HEK293 (cell line): ENCODE measurements at regions not wholly inside any gene's neighbourhood (a gene's known extent, or its start where the extent isn't known, plus 50 kb on each side); places are given as distances from the start of the nearest gene placed in this dataset.

Experiments
- CTCF ChIA-PET: fragments of 350-600 bp; formaldehyde crosslinking; extraction: SDS; loops from one replicate; lab custom pipeline; 2021; ENCODE audit warnings: antibody characterized with exemption; lab: Yijun Ruan, JAX
- POLR2A ChIA-PET: fragments of 300-600 bp; formaldehyde crosslinking; extraction: SDS; loops from one replicate; lab custom pipeline; 2020; ENCODE audit warnings: antibody characterized with exemption, inconsistent platforms; lab: Yijun Ruan, JAX
- H3K27ac ChIP-seq: fragments of 200-500 bp; sonication (Bioruptor generic); 2 replicates; pipeline ENCODE4 v1.5.1; 2014; ENCODE audit warnings: low read depth, low read length, control low read depth, inconsistent platforms; ENCODE audit errors: extremely low read depth
- H3K36me3 ChIP-seq, 2 experiments: fragments of 200-500 bp in 1 of 2; sonication (Bioruptor generic) in 1 of 2; 1 replicate in 1 of 2; 2 replicates in 1 of 2; pipeline ENCODE4 v1.5.1; 2014 to 2017; ENCODE audit warnings: inconsistent platforms in 2 of 2, low read length in 2 of 2; ENCODE audit not compliant: control insufficient read depth in 2 of 2, insufficient read depth in 1 of 2
- H3K4me1 ChIP-seq: fragments of 200-500 bp; sonication (Bioruptor generic); 2 replicates; pipeline ENCODE4 v1.5.1; 2014; ENCODE audit warnings: mild to moderate bottlenecking, low read length, inconsistent platforms; ENCODE audit not compliant: control insufficient read depth, insufficient read depth
- H3K4me3 ChIP-seq: 2 replicates; pipeline ENCODE4 v1.5.1; 2011; ENCODE audit warnings: low read depth, mild to moderate bottlenecking, control low read depth, low read length, moderate library complexity
- H3K9me3 ChIP-seq: fragments of 200-500 bp; sonication (Bioruptor generic); 2 replicates; pipeline ENCODE4 v1.5.1; 2014; ENCODE audit warnings: low read depth, low read length, inconsistent platforms; ENCODE audit not compliant: control insufficient read depth, insufficient read depth
- SALL2 ChIP-seq: fragments of 450-650 bp; formaldehyde crosslinking; IDR thresholded peaks from 2 replicates; pipeline ENCODE4 v1.5.0; 2017; ENCODE audit warnings: missing biosample characterization, mild to moderate bottlenecking, missing genetic modification characterization, borderline replicate concordance
- SP3 ChIP-seq: fragments of 450-650 bp; formaldehyde crosslinking; IDR thresholded peaks from 2 replicates; pipeline ENCODE4 v1.5.1; 2016; ENCODE audit warnings: missing biosample characterization, missing genetic modification characterization
- ZBTB48 ChIP-seq: fragments of 450-650 bp; formaldehyde crosslinking; IDR thresholded peaks from 2 replicates; pipeline ENCODE4 v1.5.1; 2016; ENCODE audit warnings: missing biosample characterization, missing genetic modification characterization
- ZFP37 ChIP-seq: fragments of 450-650 bp; formaldehyde crosslinking; IDR thresholded peaks from 2 replicates; pipeline ENCODE4 v1.5.1; 2016; ENCODE audit warnings: missing biosample characterization, missing genetic modification characterization
- ZNF174 ChIP-seq: fragments of 450-650 bp; formaldehyde crosslinking; IDR thresholded peaks from 2 replicates; pipeline ENCODE4 v1.5.0; 2017; ENCODE audit warnings: missing biosample characterization, mild to moderate bottlenecking, missing genetic modification characterization
- ZNF19 ChIP-seq: fragments of 450-650 bp; formaldehyde crosslinking; IDR thresholded peaks from 2 replicates; pipeline ENCODE4; 2016; ENCODE audit warnings: missing biosample characterization, missing genetic modification characterization, low read depth
- ZNF266 ChIP-seq: fragments of 450-650 bp; formaldehyde crosslinking; IDR thresholded peaks from 2 replicates; pipeline ENCODE4 v1.5.1; 2016; ENCODE audit warnings: missing biosample characterization, missing genetic modification characterization, low read depth
- ZNF274 ChIP-seq, 2 experiments: fragments of 200-500 bp in 1 of 2; fragments of 450-650 bp in 1 of 2; sonication (Bioruptor generic) in 1 of 2; formaldehyde crosslinking in 1 of 2; IDR thresholded peaks; 2 replicates each; pipeline versions ENCODE4 v1.5.1 to v1.6.1; 2014 to 2016; ENCODE audit warnings: borderline replicate concordance in 1 of 2, inconsistent platforms in 1 of 2, low read length in 1 of 2, missing biosample characterization in 1 of 2, missing genetic modification characterization in 1 of 2
- ZNF514 ChIP-seq: fragments of 450-650 bp; formaldehyde crosslinking; IDR thresholded peaks from 2 replicates; pipeline ENCODE4 v1.5.1; 2016; ENCODE audit warnings: missing biosample characterization, missing genetic modification characterization
- ZNF555 ChIP-seq: fragments of 450-650 bp; formaldehyde crosslinking; conservative IDR thresholded peaks from 2 replicates; pipeline ENCODE4 v1.5.1; 2017; ENCODE audit warnings: missing biosample characterization, mild to moderate bottlenecking, missing genetic modification characterization, inconsistent platforms
- ZNF660 ChIP-seq: fragments of 450-650 bp; IDR thresholded peaks from 2 replicates; pipeline ENCODE4 v1.5.1; 2018; ENCODE audit warnings: missing biosample characterization, mild to moderate bottlenecking, missing genetic modification characterization
- ZNF776 ChIP-seq: fragments of 450-650 bp; formaldehyde crosslinking; IDR thresholded peaks from 2 replicates; pipeline ENCODE4 v1.5.0; 2017; ENCODE audit warnings: missing biosample characterization, missing genetic modification characterization, borderline replicate concordance
- ZNF843 ChIP-seq: fragments of 450-650 bp; formaldehyde crosslinking; IDR thresholded peaks from 2 replicates; pipeline ENCODE4 v1.5.1; 2016; ENCODE audit warnings: missing biosample characterization, missing genetic modification characterization
- ZSCAN23 ChIP-seq: fragments of 450-650 bp; formaldehyde crosslinking; IDR thresholded peaks from 2 replicates; pipeline ENCODE4 v1.5.1; 2016; ENCODE audit warnings: missing biosample characterization, missing genetic modification characterization
- TF ChIP-seq, protein P1 (sequence below): fragments of 450-650 bp; formaldehyde crosslinking; IDR thresholded peaks from 2 replicates; pipeline ENCODE4 v1.5.1; 2016; ENCODE audit warnings: missing biosample characterization, missing genetic modification characterization
- TF ChIP-seq, protein P2 (sequence below): sonication (generic); formaldehyde crosslinking; IDR thresholded peaks from 2 replicates; pipeline ENCODE4 v1.8.1; 2022; ENCODE audit warnings: mild to moderate bottlenecking, moderate library complexity, missing genetic modification reagents
- TF ChIP-seq, protein P3 (sequence below): IDR thresholded peaks from 2 replicates; pipeline ENCODE4 v1.6.1; 2011; ENCODE audit warnings: mild to moderate bottlenecking, low read depth, low read length, borderline replicate concordance
- TF ChIP-seq, protein P4 (sequence below): fragments of 450-650 bp; formaldehyde crosslinking; IDR thresholded peaks from 2 replicates; pipeline ENCODE4 v1.5.1; 2016; ENCODE audit warnings: missing biosample characterization, missing genetic modification characterization
- TF ChIP-seq, protein P5 (sequence below): fragments of 450-650 bp; formaldehyde crosslinking; IDR thresholded peaks from 2 replicates; pipeline ENCODE4 v1.5.1; 2017; ENCODE audit warnings: missing biosample characterization, missing genetic modification characterization
- TF ChIP-seq, protein P6 (sequence below): fragments of 450-650 bp; formaldehyde crosslinking; IDR thresholded peaks from 2 replicates; pipeline ENCODE4 v1.5.1; 2016; ENCODE audit warnings: missing biosample characterization, missing genetic modification characterization

DNA sequence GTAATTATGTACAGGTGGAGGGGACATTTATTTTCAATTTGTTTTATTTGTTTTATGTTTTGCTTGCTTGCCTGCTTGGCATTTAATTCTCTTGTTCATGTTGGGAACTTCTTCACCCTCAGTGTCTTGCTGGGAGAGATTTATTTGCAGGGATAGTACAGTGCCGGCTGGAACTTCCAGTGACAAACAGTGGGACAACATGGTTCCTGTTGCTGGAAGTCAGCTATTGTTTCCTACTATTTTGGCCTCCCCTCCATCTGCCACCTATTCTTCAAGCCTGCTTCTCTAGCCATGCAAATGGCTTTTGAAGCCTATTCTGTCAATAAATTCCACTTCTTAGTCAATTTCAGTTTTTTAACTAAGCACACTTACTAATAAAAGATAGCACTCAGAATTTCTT, 105.4 kb upstream of the BANK1 start:
- Histone ChIP-seq H3K36me3 (no peaks in the 10 kb centered on the region), H3K4me3 (no peak overlapping the region), H3K27ac (no peak overlapping the region), H3K9me3 (no peaks in the 10 kb centered on the region), H3K4me1 (no peaks in the 10 kb centered on the region)
- CTCF ChIA-PET = no interaction called here
- POLR2A ChIA-PET = no interaction called here
- TF ChIP-seq, protein P1, sequence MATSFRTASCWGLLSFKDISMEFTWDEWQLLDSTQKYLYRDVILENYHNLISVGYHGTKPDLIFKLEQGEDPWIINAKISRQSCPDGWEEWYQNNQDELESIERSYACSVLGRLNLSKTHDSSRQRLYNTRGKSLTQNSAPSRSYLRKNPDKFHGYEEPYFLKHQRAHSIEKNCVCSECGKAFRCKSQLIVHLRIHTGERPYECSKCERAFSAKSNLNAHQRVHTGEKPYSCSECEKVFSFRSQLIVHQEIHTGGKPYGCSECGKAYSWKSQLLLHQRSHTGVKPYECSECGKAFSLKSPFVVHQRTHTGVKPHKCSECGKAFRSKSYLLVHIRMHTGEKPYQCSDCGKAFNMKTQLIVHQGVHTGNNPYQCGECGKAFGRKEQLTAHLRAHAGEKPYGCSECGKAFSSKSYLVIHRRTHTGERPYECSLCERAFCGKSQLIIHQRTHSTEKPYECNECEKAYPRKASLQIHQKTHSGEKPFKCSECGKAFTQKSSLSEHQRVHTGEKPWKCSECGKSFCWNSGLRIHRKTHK = no peak
- TF ChIP-seq ZFP37 (tag by site-specific recombination) (no peak), ZNF776 (tag by site-specific recombination) (no peak), SALL2 (tag by site-specific recombination) (no peak), ZSCAN23 (no peak), ZNF660 (no peak), ZNF555 (tag by site-specific recombination) (no peak), ZNF843 (tag by site-specific recombination) (no peak), ZNF266 (tag by site-specific recombination) (no peak), ZNF274 (IDR thresholded peaks at IDR 0.05; ENCODE audit: low read length) (no peak), ZNF274 (tag by site-specific recombination; IDR thresholded peaks at IDR 0.05; ENCODE audit: borderline replicate concordance) (no peak), ZBTB48 (tag by site-specific recombination) (no peak), ZNF174 (no peak)
- TF ChIP-seq, protein P2, sequence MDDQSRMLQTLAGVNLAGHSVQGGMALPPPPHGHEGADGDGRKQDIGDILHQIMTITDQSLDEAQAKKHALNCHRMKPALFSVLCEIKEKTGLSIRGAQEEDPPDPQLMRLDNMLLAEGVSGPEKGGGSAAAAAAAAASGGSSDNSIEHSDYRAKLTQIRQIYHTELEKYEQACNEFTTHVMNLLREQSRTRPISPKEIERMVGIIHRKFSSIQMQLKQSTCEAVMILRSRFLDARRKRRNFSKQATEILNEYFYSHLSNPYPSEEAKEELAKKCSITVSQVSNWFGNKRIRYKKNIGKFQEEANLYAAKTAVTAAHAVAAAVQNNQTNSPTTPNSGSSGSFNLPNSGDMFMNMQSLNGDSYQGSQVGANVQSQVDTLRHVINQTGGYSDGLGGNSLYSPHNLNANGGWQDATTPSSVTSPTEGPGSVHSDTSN = no peak
- TF ChIP-seq, protein P3, sequence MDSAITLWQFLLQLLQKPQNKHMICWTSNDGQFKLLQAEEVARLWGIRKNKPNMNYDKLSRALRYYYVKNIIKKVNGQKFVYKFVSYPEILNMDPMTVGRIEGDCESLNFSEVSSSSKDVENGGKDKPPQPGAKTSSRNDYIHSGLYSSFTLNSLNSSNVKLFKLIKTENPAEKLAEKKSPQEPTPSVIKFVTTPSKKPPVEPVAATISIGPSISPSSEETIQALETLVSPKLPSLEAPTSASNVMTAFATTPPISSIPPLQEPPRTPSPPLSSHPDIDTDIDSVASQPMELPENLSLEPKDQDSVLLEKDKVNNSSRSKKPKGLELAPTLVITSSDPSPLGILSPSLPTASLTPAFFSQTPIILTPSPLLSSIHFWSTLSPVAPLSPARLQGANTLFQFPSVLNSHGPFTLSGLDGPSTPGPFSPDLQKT = no peak

DNA sequence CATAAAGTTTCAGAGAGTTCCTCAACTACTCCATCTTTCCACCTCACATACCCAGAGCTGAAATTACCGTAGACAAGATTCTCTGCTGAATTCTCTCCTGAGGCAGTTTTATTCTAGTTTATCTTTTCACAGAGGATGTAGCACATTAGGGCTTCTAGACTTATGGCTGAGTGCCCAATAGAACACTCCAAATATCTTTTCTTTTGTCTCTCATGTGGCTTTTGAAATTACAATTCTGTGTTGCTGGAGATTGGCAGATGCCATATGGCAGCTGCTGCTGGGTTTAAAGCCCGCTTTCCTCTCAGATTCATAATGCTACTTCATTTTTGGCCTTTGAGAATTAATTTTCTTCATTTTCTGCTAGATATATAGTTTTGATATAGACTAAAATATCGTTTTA, 107.6 kb upstream of the BANK1 start:
- H3K9me3 ChIP-seq = no peaks in the 10 kb centered on the region
- POLR2A ChIA-PET = no interaction called here
- TF ChIP-seq, protein P4, sequence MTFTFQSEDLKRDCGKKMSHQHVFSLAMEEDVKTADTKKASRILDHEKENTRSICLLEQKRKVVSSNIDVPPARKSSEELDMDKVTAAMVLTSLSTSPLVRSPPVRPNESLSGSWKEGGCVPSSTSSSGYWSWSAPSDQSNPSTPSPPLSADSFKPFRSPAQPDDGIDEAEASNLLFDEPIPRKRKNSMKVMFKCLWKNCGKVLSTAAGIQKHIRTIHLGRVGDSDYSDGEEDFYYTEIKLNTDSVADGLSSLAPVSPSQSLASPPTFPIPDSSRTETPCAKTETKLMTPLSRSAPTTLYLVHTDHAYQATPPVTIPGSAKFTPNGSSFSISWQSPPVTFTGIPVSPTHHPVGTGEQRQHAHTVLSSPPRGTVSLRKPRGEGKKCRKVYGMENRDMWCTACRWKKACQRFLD = no peak
- no peak for TF ChIP-seq SP3
- TF ChIP-seq, protein P5, sequence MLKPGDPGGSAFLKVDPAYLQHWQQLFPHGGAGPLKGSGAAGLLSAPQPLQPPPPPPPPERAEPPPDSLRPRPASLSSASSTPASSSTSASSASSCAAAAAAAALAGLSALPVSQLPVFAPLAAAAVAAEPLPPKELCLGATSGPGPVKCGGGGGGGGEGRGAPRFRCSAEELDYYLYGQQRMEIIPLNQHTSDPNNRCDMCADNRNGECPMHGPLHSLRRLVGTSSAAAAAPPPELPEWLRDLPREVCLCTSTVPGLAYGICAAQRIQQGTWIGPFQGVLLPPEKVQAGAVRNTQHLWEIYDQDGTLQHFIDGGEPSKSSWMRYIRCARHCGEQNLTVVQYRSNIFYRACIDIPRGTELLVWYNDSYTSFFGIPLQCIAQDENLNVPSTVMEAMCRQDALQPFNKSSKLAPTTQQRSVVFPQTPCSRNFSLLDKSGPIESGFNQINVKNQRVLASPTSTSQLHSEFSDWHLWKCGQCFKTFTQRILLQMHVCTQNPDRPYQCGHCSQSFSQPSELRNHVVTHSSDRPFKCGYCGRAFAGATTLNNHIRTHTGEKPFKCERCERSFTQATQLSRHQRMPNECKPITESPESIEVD (tag by site-specific recombination) = no peak
- TF ChIP-seq, protein P6, sequence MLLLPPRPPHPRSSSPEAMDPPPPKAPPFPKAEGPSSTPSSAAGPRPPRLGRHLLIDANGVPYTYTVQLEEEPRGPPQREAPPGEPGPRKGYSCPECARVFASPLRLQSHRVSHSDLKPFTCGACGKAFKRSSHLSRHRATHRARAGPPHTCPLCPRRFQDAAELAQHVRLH (tag by site-specific recombination) = no peak
- no peak for TF ChIP-seq ZNF19 (tag by site-specific recombination)
- TF ChIP-seq ZNF514 (tag by site-specific recombination) = no peak
- no peaks in the 10 kb centered on the region for H3K4me1 ChIP-seq
- H3K4me3 ChIP-seq = no peak overlapping the region
- CTCF ChIA-PET = interaction anchor here (0.6 kb wide), 1 partner anchor 1407 kb away, joined by 3 read pairs; no protein-coding TSS in a partner anchor
- H3K27ac ChIP-seq = no peak overlapping the region
- H3K36me3 ChIP-seq = no peaks in the 10 kb centered on the region
